ENCODE measurements at regions not wholly inside any gene's neighbourhood (a gene's known extent, or its start where the extent isn't known, plus 50 kb on each side); places are given as distances from the start of the nearest gene placed in this dataset.

- no peak for TF ChIP-seq CTCF (IDR thresholded peaks at IDR 0.05; ENCODE audit: low read depth, low read length, poor library complexity, severe bottlenecking)
- no peak for TF ChIP-seq EZH2phosphoT487 (IDR thresholded peaks at IDR 0.05; ENCODE audit: borderline replicate concordance, low read length)
Observed at GRCh38 chr7:54883576-54883975, 124.6 kb upstream of the SEC61G start.
